ENCODE measurements at regions not wholly inside any gene's neighbourhood (a gene's known extent, or its start where the extent isn't known, plus 50 kb on each side); places are given as distances from the start of the nearest gene placed in this dataset.

- no peak for DNase-seq
These were observed 553.6 kb downstream of the TCERG1L start for GRCh38 chr10:130757821-130758489.

- DNase-seq, result no peak
These were observed 553.0 kb downstream of the TCERG1L start for GRCh38 chr10:130758529-130758928.

GRCh38 chr10:130761032-130761575 lies 550.4 kb downstream of the TCERG1L start:
- no peak for DNase-seq

- DNase-seq, result no peak
These were observed 549.7 kb downstream of the TCERG1L start for GRCh38 chr10:130761788-130762301.

- DNase-seq, result no peak
These were observed 549.0 kb downstream of the TCERG1L start for GRCh38 chr10:130762491-130762890.

- DNase-seq, result no peak
These were observed 548.5 kb downstream of the TCERG1L start for GRCh38 chr10:130763071-130763470.

- no peak for DNase-seq
These were observed 548.0 kb downstream of the TCERG1L start for GRCh38 chr10:130763491-130763890.

- no peak for DNase-seq
These were observed 546.9 kb downstream of the TCERG1L start for GRCh38 chr10:130764651-130765050.

- DNase-seq, result no peak
These were observed 545.5 kb downstream of the TCERG1L start for GRCh38 chr10:130766071-130766470.

GRCh38 chr10:130767116-130767730 lies 544.3 kb downstream of the TCERG1L start:
- no peak for DNase-seq

GRCh38 chr10:130769146-130770017 lies 542.1 kb downstream of the TCERG1L start:
- no peak for DNase-seq

- no peak for DNase-seq
These were observed 541.4 kb downstream of the TCERG1L start for GRCh38 chr10:130770018-130770630.

GRCh38 chr10:130771491-130771946 lies 540.0 kb downstream of the TCERG1L start:
- no peak for DNase-seq

- no peak for DNase-seq
These were observed 539.5 kb downstream of the TCERG1L start for GRCh38 chr10:130772056-130772455.

GRCh38 chr10:130772676-130773075 lies 538.8 kb downstream of the TCERG1L start:
- no peak for DNase-seq

GRCh38 chr10:130773941-130774340 lies 537.6 kb downstream of the TCERG1L start:
- DNase-seq, result no peak

GRCh38 chr10:130774871-130775270 lies 536.6 kb downstream of the TCERG1L start:
- no peak for DNase-seq

- no peak for DNase-seq
These were observed 536.2 kb downstream of the TCERG1L start for GRCh38 chr10:130775311-130775710.

- no peak for DNase-seq
These were observed 534.8 kb downstream of the TCERG1L start for GRCh38 chr10:130776724-130777123.

GRCh38 chr10:130777507-130778165 lies 533.9 kb downstream of the TCERG1L start:
- no peak for DNase-seq

- no peak for DNase-seq
These were observed 533.4 kb downstream of the TCERG1L start for GRCh38 chr10:130778166-130778545.

- DNase-seq, result no peak
These were observed 530.8 kb downstream of the TCERG1L start for GRCh38 chr10:130780763-130781162.
